Neuronal stem cell (in vitro differentiated cells): ENCODE measurements at regions not wholly inside any gene's neighbourhood (a gene's known extent, or its start where the extent isn't known, plus 50 kb on each side); places are given as distances from the start of the nearest gene placed in this dataset.

Experiments
- DNase-seq: peaks from one replicate; pipeline ENCODE4 v3.0.0-alpha.2; 2013; ENCODE audit warnings: low spot score
- H2AFZ ChIP-seq: one replicate; pipeline ENCODE4 v1.6.1; 2013; ENCODE audit warnings: mild to moderate bottlenecking, low read length, inconsistent platforms
- H2AK5ac ChIP-seq: 2 replicates; pipeline ENCODE4 v1.6.1; 2013; ENCODE audit warnings: low read depth, mild to moderate bottlenecking, inconsistent platforms, low read length, moderate library complexity, mixed read lengths
- H2BK120ac ChIP-seq: 2 replicates; pipeline ENCODE4 v1.6.1; 2013; ENCODE audit warnings: low read depth, mild to moderate bottlenecking, inconsistent platforms, low read length, moderate library complexity, mixed read lengths
- H2BK12ac ChIP-seq: one replicate; pipeline ENCODE4 v1.6.1; 2013; ENCODE audit warnings: low read length, inconsistent platforms
- H2BK15ac ChIP-seq: 2 replicates; pipeline ENCODE4 v1.6.1; 2013; ENCODE audit warnings: mild to moderate bottlenecking, low read length, inconsistent platforms, mixed read lengths
- H2BK5ac ChIP-seq: one replicate; pipeline ENCODE4 v1.6.1; 2013; ENCODE audit warnings: inconsistent platforms, mild to moderate bottlenecking, low read length, moderate library complexity
- H3K14ac ChIP-seq: one replicate; pipeline ENCODE4 v1.6.1; 2013; ENCODE audit warnings: low read length, inconsistent platforms
- H3K18ac ChIP-seq: 2 replicates; pipeline ENCODE4 v1.6.1; 2013; ENCODE audit warnings: low read length, inconsistent platforms
- H3K23ac ChIP-seq: 2 replicates; pipeline ENCODE4 v1.6.1; 2013; ENCODE audit warnings: low read depth, mild to moderate bottlenecking, mixed read lengths, low read length, inconsistent platforms; ENCODE audit not compliant: poor library complexity
- H3K27ac ChIP-seq: replicated peaks from 3 replicates; pipeline ENCODE4 v1.5.1; 2013; ENCODE audit warnings: low read length, inconsistent platforms
- H3K27me3 ChIP-seq, 3 experiments: 2 replicates each; pipeline ENCODE4 v1.6.1; 2013; ENCODE audit warnings: low read length in 3 of 3, mild to moderate bottlenecking in 2 of 3, inconsistent platforms in 1 of 3, low read depth in 1 of 3, mixed read lengths in 1 of 3, moderate library complexity in 1 of 3; ENCODE audit not compliant: control insufficient read depth in 3 of 3, insufficient read depth in 3 of 3
- H3K36me3 ChIP-seq, 2 donors: replicated peaks in 1 of 2; 2 replicates each; pipeline ENCODE4 v1.6.1; 2013; ENCODE audit warnings: low read length in 2 of 2; ENCODE audit not compliant: control insufficient read depth in 2 of 2, insufficient read depth in 2 of 2
- H3K4ac ChIP-seq: 2 replicates; pipeline ENCODE4 v1.6.1; 2013; ENCODE audit warnings: inconsistent platforms, mild to moderate bottlenecking, low read length, moderate library complexity
- H3K4me1 ChIP-seq, 2 donors: 1 replicate in 1 of 2; 2 replicates in 1 of 2; pipeline ENCODE4 v1.6.1; 2013; ENCODE audit warnings: low read length in 2 of 2, low read depth in 1 of 2; ENCODE audit not compliant: control insufficient read depth in 2 of 2, insufficient read depth in 1 of 2
- H3K4me2 ChIP-seq: one replicate; pipeline ENCODE4 v1.6.1; 2013; ENCODE audit warnings: mild to moderate bottlenecking, low read length, inconsistent platforms; ENCODE audit not compliant: insufficient read depth, poor library complexity, severe bottlenecking
- H3K4me3 ChIP-seq, 2 donors: 2 replicates each; pipeline ENCODE4 v1.5.1; 2013; ENCODE audit warnings: low read length in 2 of 2, mild to moderate bottlenecking in 2 of 2, inconsistent platforms in 1 of 2, moderate library complexity in 1 of 2
- H3K79me1 ChIP-seq: one replicate; pipeline ENCODE4 v1.6.1; 2013; ENCODE audit warnings: low read depth, mild to moderate bottlenecking, inconsistent platforms, low read length, moderate library complexity
- H3K9ac ChIP-seq: one replicate; pipeline ENCODE4 v1.6.1; 2013; ENCODE audit warnings: mild to moderate bottlenecking, low read depth, low read length, inconsistent platforms; ENCODE audit not compliant: poor library complexity
- H3K9me3 ChIP-seq, 2 donors: replicated peaks in 1 of 2; 2 replicates each; pipeline versions ENCODE3 to v1.6.1; 2013; ENCODE audit warnings: low read length in 2 of 2, mild to moderate bottlenecking in 2 of 2, inconsistent platforms in 1 of 2, low read depth in 1 of 2, mixed read lengths in 1 of 2, moderate library complexity in 1 of 2; ENCODE audit not compliant: control insufficient read depth in 2 of 2, insufficient read depth in 1 of 2
- H4K8ac ChIP-seq: one replicate; pipeline ENCODE4 v1.6.1; 2013; ENCODE audit warnings: low read depth, mild to moderate bottlenecking, inconsistent platforms, low read length, moderate library complexity
- H4K91ac ChIP-seq: one replicate; pipeline ENCODE4 v1.6.1; 2013; ENCODE audit warnings: low read length, low read depth, mild to moderate bottlenecking, inconsistent platforms; ENCODE audit not compliant: poor library complexity
- WGBS, 2 donors: extraction: QIAGEN DNeasy Blood & Tissue Kit; methylation state at CpG; one replicate each; pipeline ENCODE4 v1.1.7; 2013; ENCODE audit warnings: missing lambda C conversion rate in 2 of 2, mixed read lengths in 1 of 2; ENCODE audit not compliant: insufficient read length in 2 of 2, insufficient replicate concordance in 1 of 2; ENCODE audit errors: extremely low coverage in 2 of 2; 5-methylcytosine and 5-hydroxymethylcytosine counted together

GRCh38 chr3:86152620-86153019 is 838.3 kb downstream of the VGLL3 start:
- Histone ChIP-seq H3K4ac (no peak overlapping the region), H2AFZ (no peak overlapping the region), H3K23ac (no peak overlapping the region), H2BK120ac (no peak overlapping the region), H2BK15ac (no peak overlapping the region), H3K27ac (no peak overlapping the region), H3K4me3 (no peak overlapping the region), H3K14ac (no peak overlapping the region), H4K8ac (no peak overlapping the region), H2BK5ac (no peak overlapping the region), H3K9ac (no peak overlapping the region), H2BK12ac (no peak overlapping the region), H3K79me1 (no peaks in the 10 kb centered on the region), H3K18ac (no peak overlapping the region), H3K9me3 (no peaks in the 10 kb centered on the region), H3K36me3 (no peaks in the 10 kb centered on the region), H3K4me2 (no peak overlapping the region), H4K91ac (no peak overlapping the region), H2AK5ac (no peak overlapping the region), H3K4me1 (peaks cover 0 to 1% of the 10 kb centered on the region in 2 donors), H3K27me3 (no peaks in the 10 kb centered on the region)
- no peak for DNase-seq

- H2BK15ac ChIP-seq, result no peak overlapping the region
- H4K91ac ChIP-seq, result no peak overlapping the region
- no peak overlapping the region for H3K9ac ChIP-seq
- H3K18ac ChIP-seq, result no peak overlapping the region
- H2AFZ ChIP-seq, result no peak overlapping the region
- H3K27ac ChIP-seq, result no peak overlapping the region
- H2BK120ac ChIP-seq, result no peak overlapping the region
- no peak overlapping the region for H3K14ac ChIP-seq
- no peak overlapping the region for H4K8ac ChIP-seq
- no peaks in the 10 kb centered on the region for H3K27me3 ChIP-seq
- no peak overlapping the region for H3K4me3 ChIP-seq
- no peak overlapping the region for H3K4me2 ChIP-seq
- no peak overlapping the region for H2BK5ac ChIP-seq
- no peak overlapping the region for H3K4ac ChIP-seq
- H3K4me1 ChIP-seq, result no peaks in the 10 kb centered on the region
- no peak overlapping the region for H2BK12ac ChIP-seq
- H3K9me3 ChIP-seq, result no peaks in the 10 kb centered on the region
- no peaks in the 10 kb centered on the region for H3K36me3 ChIP-seq
- no peaks in the 10 kb centered on the region for H3K79me1 ChIP-seq
- no peak overlapping the region for H3K23ac ChIP-seq
- DNase-seq, result no peak
- H2AK5ac ChIP-seq, result no peak overlapping the region
These were observed 841.9 kb downstream of the VGLL3 start for GRCh38 chr3:86149054-86149453.

GRCh38 chr3:86147119-86147518 is 843.8 kb downstream of the VGLL3 start:
- Histone ChIP-seq H3K27me3 (no peaks in the 10 kb centered on the region), H3K9ac (no peak overlapping the region), H3K4me3 (no peak overlapping the region), H3K4me2 (no peak overlapping the region), H2BK120ac (no peak overlapping the region), H4K8ac (no peak overlapping the region), H3K14ac (no peak overlapping the region), H2AK5ac (no peak overlapping the region), H3K9me3 (no peaks in the 10 kb centered on the region), H4K91ac (no peak overlapping the region), H3K36me3 (no peaks in the 10 kb centered on the region), H3K27ac (no peak overlapping the region), H3K4me1 (no peaks in the 10 kb centered on the region), H3K18ac (no peak overlapping the region), H3K79me1 (no peaks in the 10 kb centered on the region), H2BK12ac (no peak overlapping the region), H2BK5ac (no peak overlapping the region), H3K23ac (no peak overlapping the region), H3K4ac (no peak overlapping the region), H2AFZ (no peak overlapping the region), H2BK15ac (no peak overlapping the region)
- DNase-seq, result no peak
- no CpG with 5 or more reads among the region's 5 CpGs for WGBS, 2 donors

GRCh38 chr3:86126552-86126951 is 864.4 kb downstream of the VGLL3 start:
- no peak overlapping the region for H2AK5ac ChIP-seq
- H3K79me1 ChIP-seq, result no peaks in the 10 kb centered on the region
- no peaks in the 10 kb centered on the region for H3K27me3 ChIP-seq
- H3K4ac ChIP-seq, result no peak overlapping the region
- no peak overlapping the region for H3K23ac ChIP-seq
- H3K36me3 ChIP-seq, result no peaks in the 10 kb centered on the region
- no peak overlapping the region for H4K91ac ChIP-seq
- H3K9ac ChIP-seq, result no peak overlapping the region
- no peak overlapping the region for H2BK120ac ChIP-seq
- no peak overlapping the region for H3K4me3 ChIP-seq
- H3K14ac ChIP-seq, result no peak overlapping the region
- no CpG with 5 or more reads among the region's 5 CpGs for WGBS, 2 donors
- peaks cover 0 to 7% of the 10 kb centered on the region in 2 donors for H3K9me3 ChIP-seq
- H3K18ac ChIP-seq, result no peak overlapping the region
- H2BK15ac ChIP-seq, result no peak overlapping the region
- no peak overlapping the region for H3K27ac ChIP-seq
- H2AFZ ChIP-seq, result no peak overlapping the region
- no peak overlapping the region for H2BK12ac ChIP-seq
- no peak overlapping the region for H3K4me2 ChIP-seq
- DNase-seq, result no peak
- H2BK5ac ChIP-seq, result no peak overlapping the region
- peaks cover 0 to 6% of the 10 kb centered on the region in 2 donors for H3K4me1 ChIP-seq
- no peak overlapping the region for H4K8ac ChIP-seq
